HEK293 (cell line): ENCODE measurements at regions not wholly inside any gene's neighbourhood (a gene's known extent, or its start where the extent isn't known, plus 50 kb on each side); places are given as distances from the start of the nearest gene placed in this dataset.
A peak's percentile ranks its signal among the peaks of the same experiment; 100 is the strongest.

Experiments used
- CTCF ChIA-PET: fragments of 350-600 bp; formaldehyde crosslinking; extraction: SDS; loops from one replicate; lab custom pipeline; 2021; ENCODE audit warnings: antibody characterized with exemption; lab: Yijun Ruan, JAX
- POLR2A ChIA-PET: fragments of 300-600 bp; formaldehyde crosslinking; extraction: SDS; loops from one replicate; lab custom pipeline; 2020; ENCODE audit warnings: antibody characterized with exemption, inconsistent platforms; lab: Yijun Ruan, JAX
- H3K27ac ChIP-seq: fragments of 200-500 bp; sonication (Bioruptor generic); 2 replicates; pipeline ENCODE4 v1.5.1; 2014; ENCODE audit warnings: low read depth, low read length, control low read depth, inconsistent platforms; ENCODE audit errors: extremely low read depth
- H3K36me3 ChIP-seq, 2 experiments: fragments of 200-500 bp in 1 of 2; sonication (Bioruptor generic) in 1 of 2; 1 replicate in 1 of 2; 2 replicates in 1 of 2; pipeline ENCODE4 v1.5.1; 2014 to 2017; ENCODE audit warnings: inconsistent platforms in 2 of 2, low read length in 2 of 2; ENCODE audit not compliant: control insufficient read depth in 2 of 2, insufficient read depth in 1 of 2
- H3K4me1 ChIP-seq: fragments of 200-500 bp; sonication (Bioruptor generic); 2 replicates; pipeline ENCODE4 v1.5.1; 2014; ENCODE audit warnings: mild to moderate bottlenecking, low read length, inconsistent platforms; ENCODE audit not compliant: control insufficient read depth, insufficient read depth
- H3K4me3 ChIP-seq: 2 replicates; pipeline ENCODE4 v1.5.1; 2011; ENCODE audit warnings: low read depth, mild to moderate bottlenecking, control low read depth, low read length, moderate library complexity
- H3K9me3 ChIP-seq: fragments of 200-500 bp; sonication (Bioruptor generic); 2 replicates; pipeline ENCODE4 v1.5.1; 2014; ENCODE audit warnings: low read depth, low read length, inconsistent platforms; ENCODE audit not compliant: control insufficient read depth, insufficient read depth
- EGR2 ChIP-seq: fragments of 450-650 bp; formaldehyde crosslinking; IDR thresholded peaks from 2 replicates; pipeline ENCODE4 v1.5.1; 2016; ENCODE audit warnings: low read depth, missing biosample characterization, missing genetic modification characterization
- IKZF3 ChIP-seq: fragments of 450-650 bp; IDR thresholded peaks from 2 replicates; pipeline ENCODE4 v1.5.0; 2018; ENCODE audit warnings: missing biosample characterization, mild to moderate bottlenecking, missing genetic modification characterization, moderate library complexity
- MYNN ChIP-seq: fragments of 450-650 bp; formaldehyde crosslinking; IDR thresholded peaks from 2 replicates; pipeline ENCODE4 v1.5.1; 2016; ENCODE audit warnings: missing biosample characterization, missing genetic modification characterization, borderline replicate concordance
- MZF1 ChIP-seq: fragments of 450-650 bp; formaldehyde crosslinking; IDR thresholded peaks from 2 replicates; pipeline ENCODE4 v1.5.1; 2017; ENCODE audit warnings: missing biosample characterization, missing genetic modification characterization, borderline replicate concordance
- SCRT2 ChIP-seq: fragments of 450-650 bp; formaldehyde crosslinking; IDR thresholded peaks from 2 replicates; pipeline ENCODE4 v1.5.1; 2016; ENCODE audit warnings: missing biosample characterization, missing genetic modification characterization
- SETDB1 ChIP-seq: IDR thresholded peaks from one replicate; pipeline ENCODE4 v1.6.1; 2017; ENCODE audit warnings: mild to moderate bottlenecking, low read length, moderate library complexity, mixed read lengths; ENCODE audit not compliant: insufficient read length
- TRIM28 ChIP-seq: IDR thresholded peaks from 2 replicates; pipeline ENCODE4 v1.6.1; 2011; ENCODE audit warnings: low read length, control low read depth, borderline replicate concordance
- ZFHX2 ChIP-seq: fragments of 450-650 bp; formaldehyde crosslinking; conservative IDR thresholded peaks from 2 replicates; pipeline ENCODE4 v1.5.1; 2016; ENCODE audit warnings: missing biosample characterization, missing genetic modification characterization
- ZIC2 ChIP-seq: fragments of 450-650 bp; formaldehyde crosslinking; IDR thresholded peaks from 2 replicates; pipeline ENCODE4 v1.5.1; 2016; ENCODE audit warnings: missing biosample characterization, missing genetic modification characterization
- ZNF146 ChIP-seq: fragments of 450-650 bp; formaldehyde crosslinking; IDR thresholded peaks from 2 replicates; pipeline ENCODE4 v1.5.1; 2016; ENCODE audit warnings: missing biosample characterization, missing genetic modification characterization
- ZNF155 ChIP-seq: fragments of 450-650 bp; formaldehyde crosslinking; IDR thresholded peaks from 2 replicates; pipeline ENCODE4 v1.5.1; 2016; ENCODE audit warnings: missing biosample characterization, missing genetic modification characterization
- ZNF184 ChIP-seq: fragments of 450-650 bp; IDR thresholded peaks from 2 replicates; pipeline ENCODE4 v1.5.1; 2018; ENCODE audit warnings: missing biosample characterization, mild to moderate bottlenecking, missing genetic modification characterization
- ZNF248 ChIP-seq: fragments of 450-650 bp; formaldehyde crosslinking; IDR thresholded peaks from 2 replicates; pipeline ENCODE4 v1.5.1; 2017; ENCODE audit warnings: missing biosample characterization, missing genetic modification characterization
- ZNF302 ChIP-seq: fragments of 450-650 bp; formaldehyde crosslinking; IDR thresholded peaks from 2 replicates; pipeline ENCODE4 v1.5.1; 2016; ENCODE audit warnings: missing biosample characterization, missing genetic modification characterization, low read depth
- ZNF404 ChIP-seq: fragments of 450-650 bp; formaldehyde crosslinking; IDR thresholded peaks from 2 replicates; pipeline ENCODE4 v1.5.1; 2017; ENCODE audit warnings: missing biosample characterization, missing genetic modification characterization
- ZNF529 ChIP-seq: fragments of 450-650 bp; formaldehyde crosslinking; IDR thresholded peaks from 2 replicates; pipeline ENCODE4 v1.5.1; 2017; ENCODE audit warnings: missing genetic modification characterization, missing biosample characterization; ENCODE audit not compliant: insufficient replicate concordance
- ZNF530 ChIP-seq: fragments of 450-650 bp; formaldehyde crosslinking; IDR thresholded peaks from 2 replicates; pipeline ENCODE4 v1.5.1; 2016; ENCODE audit warnings: low read depth, missing biosample characterization, missing genetic modification characterization
- ZNF560 ChIP-seq: fragments of 450-650 bp; formaldehyde crosslinking; IDR thresholded peaks from 2 replicates; pipeline ENCODE4 v1.5.1; 2017; ENCODE audit warnings: missing biosample characterization, missing genetic modification characterization, borderline replicate concordance
- ZNF623 ChIP-seq: fragments of 450-650 bp; formaldehyde crosslinking; IDR thresholded peaks from 2 replicates; pipeline ENCODE4 v1.5.1; 2016; ENCODE audit warnings: missing biosample characterization, missing genetic modification characterization
- ZNF776 ChIP-seq: fragments of 450-650 bp; formaldehyde crosslinking; IDR thresholded peaks from 2 replicates; pipeline ENCODE4 v1.5.0; 2017; ENCODE audit warnings: missing biosample characterization, missing genetic modification characterization, borderline replicate concordance
- ZNF792 ChIP-seq: fragments of 450-650 bp; formaldehyde crosslinking; IDR thresholded peaks from 2 replicates; pipeline ENCODE4 v1.5.1; 2016; ENCODE audit warnings: missing biosample characterization, missing genetic modification characterization
- ZNF843 ChIP-seq: fragments of 450-650 bp; formaldehyde crosslinking; IDR thresholded peaks from 2 replicates; pipeline ENCODE4 v1.5.1; 2016; ENCODE audit warnings: missing biosample characterization, missing genetic modification characterization
- TF ChIP-seq, protein P1 (sequence below): fragments of 450-650 bp; formaldehyde crosslinking; IDR thresholded peaks from 2 replicates; pipeline ENCODE4 v1.5.1; 2016; ENCODE audit warnings: missing biosample characterization, missing genetic modification characterization
- TF ChIP-seq, protein P2 (sequence below): fragments of 450-650 bp; formaldehyde crosslinking; IDR thresholded peaks from 2 replicates; pipeline ENCODE4 v1.5.1; 2017; ENCODE audit warnings: missing biosample characterization, missing genetic modification characterization
- TF ChIP-seq, protein P3 (sequence below): fragments of 450-650 bp; formaldehyde crosslinking; IDR thresholded peaks from 2 replicates; pipeline ENCODE4 v1.5.1; 2016; ENCODE audit warnings: missing biosample characterization, missing genetic modification characterization

DNA sequence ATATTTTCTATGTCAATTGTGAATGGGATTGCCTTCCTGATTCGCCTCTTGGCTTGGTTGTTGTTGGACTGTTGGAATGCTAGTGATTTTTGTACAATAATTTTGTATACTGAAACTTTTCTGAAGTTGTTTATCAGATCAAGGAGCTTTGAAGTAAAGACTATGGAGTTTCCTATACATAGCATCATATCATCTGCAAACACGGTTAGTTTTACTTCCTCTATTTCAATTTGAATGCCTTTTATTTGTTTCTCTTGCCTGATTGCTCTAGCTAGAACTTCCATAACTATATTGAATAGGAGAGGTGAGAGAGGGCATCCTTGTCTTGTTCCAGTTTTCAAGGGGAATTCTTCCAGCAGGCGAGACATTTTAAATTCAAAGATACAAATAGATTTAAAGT is 226.5 kb downstream of the FBXO8 start (continued):
- TF ChIP-seq, protein P1, sequence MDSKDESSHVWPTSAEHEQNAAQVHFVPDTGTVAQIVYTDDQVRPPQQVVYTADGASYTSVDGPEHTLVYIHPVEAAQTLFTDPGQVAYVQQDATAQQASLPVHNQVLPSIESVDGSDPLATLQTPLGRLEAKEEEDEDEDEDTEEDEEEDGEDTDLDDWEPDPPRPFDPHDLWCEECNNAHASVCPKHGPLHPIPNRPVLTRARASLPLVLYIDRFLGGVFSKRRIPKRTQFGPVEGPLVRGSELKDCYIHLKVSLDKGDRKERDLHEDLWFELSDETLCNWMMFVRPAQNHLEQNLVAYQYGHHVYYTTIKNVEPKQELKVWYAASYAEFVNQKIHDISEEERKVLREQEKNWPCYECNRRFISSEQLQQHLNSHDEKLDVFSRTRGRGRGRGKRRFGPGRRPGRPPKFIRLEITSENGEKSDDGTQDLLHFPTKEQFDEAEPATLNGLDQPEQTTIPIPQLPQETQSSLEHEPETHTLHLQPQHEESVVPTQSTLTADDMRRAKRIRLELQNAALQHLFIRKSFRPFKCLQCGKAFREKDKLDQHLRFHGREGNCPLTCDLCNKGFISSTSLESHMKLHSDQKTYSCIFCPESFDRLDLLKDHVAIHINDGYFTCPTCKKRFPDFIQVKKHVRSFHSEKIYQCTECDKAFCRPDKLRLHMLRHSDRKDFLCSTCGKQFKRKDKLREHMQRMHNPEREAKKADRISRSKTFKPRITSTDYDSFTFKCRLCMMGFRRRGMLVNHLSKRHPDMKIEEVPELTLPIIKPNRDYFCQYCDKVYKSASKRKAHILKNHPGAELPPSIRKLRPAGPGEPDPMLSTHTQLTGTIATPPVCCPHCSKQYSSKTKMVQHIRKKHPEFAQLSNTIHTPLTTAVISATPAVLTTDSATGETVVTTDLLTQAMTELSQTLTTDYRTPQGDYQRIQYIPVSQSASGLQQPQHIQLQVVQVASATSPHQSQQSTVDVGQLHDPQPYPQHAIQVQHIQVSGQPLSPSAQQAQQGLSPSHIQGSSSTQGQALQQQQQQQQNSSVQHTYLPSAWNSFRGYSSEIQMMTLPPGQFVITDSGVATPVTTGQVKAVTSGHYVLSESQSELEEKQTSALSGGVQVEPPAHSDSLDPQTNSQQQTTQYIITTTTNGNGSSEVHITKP (tag by site-specific recombination): no peak
- TF ChIP-seq IKZF3 (tag by site-specific recombination): no peak
- no peak for TF ChIP-seq SETDB1

GRCh38 chr4:174055344-174055743 is 228.1 kb downstream of the FBXO8 start:
- TF ChIP-seq SCRT2 (tag by site-specific recombination) (no peak), ZNF184 (tag by site-specific recombination) (no peak), ZIC2 (tag by site-specific recombination) (no peak), TRIM28 (no peak), ZNF146 (tag by site-specific recombination) (peak; percentile 31; the same call in 1 of the 2 replicates), ZFHX2 (no peak)
- no peaks in the 10 kb centered on the region for H3K36me3 ChIP-seq
- no peak overlapping the region for H3K4me3 ChIP-seq
- CTCF ChIA-PET: no interaction called here
- no peaks in the 10 kb centered on the region for H3K4me1 ChIP-seq
- no peaks in the 10 kb centered on the region for H3K9me3 ChIP-seq
- POLR2A ChIA-PET: no interaction called here
- no peak overlapping the region for H3K27ac ChIP-seq

DNA sequence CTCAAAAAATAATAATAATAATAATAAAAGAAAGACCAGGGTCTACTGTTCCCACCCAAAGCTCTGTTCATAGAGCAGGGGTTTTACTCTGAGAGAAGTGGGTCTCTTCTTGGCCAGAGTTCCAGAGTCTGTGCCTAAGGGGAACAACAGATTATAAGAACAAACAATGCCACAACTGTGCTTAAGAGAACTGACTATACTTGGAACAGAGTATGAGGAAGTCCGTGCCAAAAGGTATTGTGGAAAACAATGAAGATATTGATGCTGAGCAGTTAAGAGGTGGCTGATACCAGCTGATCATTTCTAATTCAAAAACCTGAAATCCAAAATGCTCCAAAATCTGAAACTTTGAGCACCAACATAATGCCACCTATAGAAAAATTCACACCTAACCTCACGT is 229.6 kb downstream of the FBXO8 start:
- TF ChIP-seq ZNF530: no peak
- no peak for TF ChIP-seq ZNF155
- TF ChIP-seq EGR2: no peak
- TF ChIP-seq ZNF248 (tag by site-specific recombination): no peak
- TF ChIP-seq ZNF302 (tag by site-specific recombination): no peak
- TF ChIP-seq ZNF404 (tag by site-specific recombination): no peak
- TF ChIP-seq ZNF843 (tag by site-specific recombination): no peak
- TF ChIP-seq ZNF560 (tag by site-specific recombination): no peak
- TF ChIP-seq, protein P2, sequence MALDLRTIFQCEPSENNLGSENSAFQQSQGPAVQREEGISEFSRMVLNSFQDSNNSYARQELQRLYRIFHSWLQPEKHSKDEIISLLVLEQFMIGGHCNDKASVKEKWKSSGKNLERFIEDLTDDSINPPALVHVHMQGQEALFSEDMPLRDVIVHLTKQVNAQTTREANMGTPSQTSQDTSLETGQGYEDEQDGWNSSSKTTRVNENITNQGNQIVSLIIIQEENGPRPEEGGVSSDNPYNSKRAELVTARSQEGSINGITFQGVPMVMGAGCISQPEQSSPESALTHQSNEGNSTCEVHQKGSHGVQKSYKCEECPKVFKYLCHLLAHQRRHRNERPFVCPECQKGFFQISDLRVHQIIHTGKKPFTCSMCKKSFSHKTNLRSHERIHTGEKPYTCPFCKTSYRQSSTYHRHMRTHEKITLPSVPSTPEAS (tag by site-specific recombination): no peak
- TF ChIP-seq, protein P3, sequence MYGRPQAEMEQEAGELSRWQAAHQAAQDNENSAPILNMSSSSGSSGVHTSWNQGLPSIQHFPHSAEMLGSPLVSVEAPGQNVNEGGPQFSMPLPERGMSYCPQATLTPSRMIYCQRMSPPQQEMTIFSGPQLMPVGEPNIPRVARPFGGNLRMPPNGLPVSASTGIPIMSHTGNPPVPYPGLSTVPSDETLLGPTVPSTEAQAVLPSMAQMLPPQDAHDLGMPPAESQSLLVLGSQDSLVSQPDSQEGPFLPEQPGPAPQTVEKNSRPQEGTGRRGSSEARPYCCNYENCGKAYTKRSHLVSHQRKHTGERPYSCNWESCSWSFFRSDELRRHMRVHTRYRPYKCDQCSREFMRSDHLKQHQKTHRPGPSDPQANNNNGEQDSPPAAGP: no peak
- no peak for TF ChIP-seq ZNF792 (tag by site-specific recombination)
- no peak for TF ChIP-seq MYNN
- no peak for TF ChIP-seq ZNF529 (tag by site-specific recombination)
- no peak for TF ChIP-seq MZF1
- no peak for TF ChIP-seq ZNF776 (tag by site-specific recombination)
- TF ChIP-seq ZNF623: no peak
- Histone ChIP-seq H3K9me3 (no peaks in the 10 kb centered on the region), H3K27ac (no peak overlapping the region), H3K4me1 (no peaks in the 10 kb centered on the region), H3K36me3 (no peaks in the 10 kb centered on the region), H3K4me3 (no peak overlapping the region)
- POLR2A ChIA-PET: no interaction called here
- CTCF ChIA-PET: interaction anchor here (0.6 kb wide), 1 partner anchor 156 kb away, joined by 3 read pairs; no protein-coding TSS in a partner anchor
